Embryonic facial prominence (tissue), 1 donor: ENCODE measurements at regions not wholly inside any gene's neighbourhood (a gene's known extent, or its start where the extent isn't known, plus 50 kb on each side); places are given as distances from the start of the nearest gene placed in this dataset.
"Not testable (repeated sequence)": the region's sequence is repeated elsewhere in the genome, so short reads cannot be mapped to it uniquely, and the experiment has no call there.

ENCODE experiments used
- DNase-seq: peaks from one replicate; pipeline ENCODE4 v3.0.0-alpha.2; 2016; ENCODE audit errors: extremely low spot score

- no peak for DNase-seq
Observed at GRCh38 chr4:32689518-32689917, 1969.3 kb downstream of the PCDH7 start.

- DNase-seq = no peak
Observed at GRCh38 chr4:32697281-32697814, 1977.2 kb downstream of the PCDH7 start.

- DNase-seq = no peak
Observed at GRCh38 chr4:32700838-32701237, 1980.7 kb downstream of the PCDH7 start.

GRCh38 chr4:32706893-32707292 is 1986.7 kb downstream of the PCDH7 start:
- DNase-seq = no peak

- not testable (repeated sequence) for DNase-seq
Observed at GRCh38 chr4:32716090-32716620, 1996.0 kb downstream of the PCDH7 start.

DNA sequence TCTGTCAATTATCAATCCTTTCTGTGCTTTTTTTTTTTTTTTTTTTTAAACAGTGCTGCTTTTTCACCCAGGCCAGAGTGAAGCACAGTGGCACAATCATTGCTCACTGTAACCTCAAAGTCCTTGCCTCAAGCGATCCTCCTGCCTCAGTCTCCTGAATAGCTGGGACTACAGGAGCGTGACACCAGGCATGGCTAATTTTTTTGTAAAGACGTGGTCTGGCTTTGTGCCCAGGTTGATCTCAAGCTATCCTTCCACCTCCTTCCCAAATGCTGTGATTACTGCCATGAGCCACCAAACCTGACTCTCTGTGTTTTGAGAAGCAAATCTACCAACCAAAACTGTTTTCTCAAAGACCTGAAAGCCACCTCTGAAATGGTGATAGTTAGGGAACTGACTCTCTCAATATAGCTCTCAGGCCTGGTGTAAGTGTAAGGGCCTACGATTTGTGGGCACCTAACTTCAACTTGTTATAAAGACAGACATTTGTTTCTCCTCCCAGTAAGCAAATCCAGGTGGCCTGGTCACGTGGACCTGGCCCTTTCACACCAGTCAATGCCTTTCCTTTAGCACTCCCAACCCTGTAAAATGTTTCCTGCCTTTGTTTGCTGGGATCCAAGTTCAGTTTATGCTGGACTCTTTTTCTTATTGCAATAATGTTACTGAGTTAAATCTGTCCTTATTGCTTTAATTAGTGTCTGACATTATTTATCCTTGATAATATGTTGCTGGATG is 2015.9 kb downstream of the PCDH7 start:
- DNase-seq = no peak

DNA sequence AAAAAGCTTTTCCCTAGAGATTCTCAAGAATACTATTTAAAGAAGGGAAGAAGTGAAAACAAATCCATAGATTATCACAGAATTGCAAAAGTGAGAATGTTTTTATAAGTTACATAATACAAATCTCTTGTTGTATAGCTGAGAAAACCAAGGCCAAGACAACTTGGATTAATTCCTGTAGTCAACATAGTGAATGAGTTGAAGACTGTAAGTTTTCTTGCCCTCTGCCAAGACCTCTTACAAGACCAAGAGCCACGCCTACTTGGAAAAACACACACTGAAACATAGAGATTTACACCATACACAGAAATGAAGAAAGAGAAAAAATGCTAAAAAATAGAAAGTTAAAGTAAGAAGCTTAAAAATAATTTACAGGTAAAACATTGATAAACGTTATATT is 2024.0 kb downstream of the PCDH7 start:
- DNase-seq = no peak

DNA sequence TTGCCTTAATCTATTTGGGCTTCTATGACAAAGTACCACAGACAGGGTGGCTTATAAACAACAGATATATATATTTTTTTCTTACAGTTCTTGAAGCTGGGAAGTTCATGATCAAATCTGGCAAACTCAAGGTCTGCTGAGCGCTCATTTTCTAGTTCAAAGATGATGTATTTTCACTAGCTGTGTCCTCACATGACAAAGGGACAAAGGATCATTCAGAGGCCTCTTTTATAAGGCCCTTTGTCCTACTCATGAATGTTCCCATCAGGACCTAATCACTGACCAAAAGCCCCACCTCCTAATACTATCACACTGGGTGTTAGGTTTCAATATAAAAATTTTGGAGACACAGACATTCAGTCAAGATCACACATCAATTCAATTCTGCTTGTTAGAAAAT is 2025.2 kb downstream of the PCDH7 start:
- DNase-seq = no peak

GRCh38 chr4:32748061-32748460 is 2027.9 kb downstream of the PCDH7 start:
- DNase-seq = no peak

DNA sequence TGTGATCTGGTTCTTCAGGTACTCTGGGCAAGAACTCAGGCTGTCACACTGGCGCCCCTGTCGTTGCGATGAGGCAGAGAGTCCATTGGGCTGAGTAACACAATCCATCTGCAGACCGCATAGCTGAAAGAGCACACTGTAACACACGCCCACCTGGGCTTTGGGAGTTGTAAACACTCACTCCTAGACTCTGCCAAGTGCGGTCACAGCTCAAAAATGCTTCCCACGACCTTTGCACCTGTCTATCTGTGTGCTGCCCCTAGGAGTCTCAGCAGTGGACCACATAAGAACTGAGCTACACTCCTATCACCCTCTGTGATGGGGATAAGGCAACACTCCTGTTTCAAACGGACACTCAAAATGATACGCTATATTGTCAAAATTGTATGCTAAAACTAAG is 2028.3 kb downstream of the PCDH7 start:
- no peak for DNase-seq

DNA sequence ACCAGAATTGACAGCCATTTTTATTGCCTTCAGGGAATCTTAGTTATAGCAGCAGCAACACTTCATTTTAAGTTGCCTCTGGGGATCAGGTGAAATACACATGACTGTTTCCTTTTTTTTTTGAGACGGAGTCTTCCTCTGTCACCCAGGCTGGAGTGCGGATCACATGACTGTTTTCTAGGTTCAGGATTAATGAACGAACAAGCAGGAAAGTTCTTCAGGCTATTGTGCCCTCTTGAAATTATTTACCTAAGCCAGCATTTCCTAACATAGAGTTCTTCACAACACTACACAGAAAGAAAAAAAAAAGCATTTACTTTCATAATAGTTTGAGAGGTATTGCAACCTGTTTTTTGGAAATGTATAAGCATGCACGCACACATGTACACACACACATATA is 2032.8 kb downstream of the PCDH7 start:
- no peak for DNase-seq

- DNase-seq = no peak
Observed at GRCh38 chr4:32768664-32769389, 2048.7 kb downstream of the PCDH7 start.

GRCh38 chr4:32771491-32771890 is 2051.3 kb downstream of the PCDH7 start:
- no peak for DNase-seq

DNA sequence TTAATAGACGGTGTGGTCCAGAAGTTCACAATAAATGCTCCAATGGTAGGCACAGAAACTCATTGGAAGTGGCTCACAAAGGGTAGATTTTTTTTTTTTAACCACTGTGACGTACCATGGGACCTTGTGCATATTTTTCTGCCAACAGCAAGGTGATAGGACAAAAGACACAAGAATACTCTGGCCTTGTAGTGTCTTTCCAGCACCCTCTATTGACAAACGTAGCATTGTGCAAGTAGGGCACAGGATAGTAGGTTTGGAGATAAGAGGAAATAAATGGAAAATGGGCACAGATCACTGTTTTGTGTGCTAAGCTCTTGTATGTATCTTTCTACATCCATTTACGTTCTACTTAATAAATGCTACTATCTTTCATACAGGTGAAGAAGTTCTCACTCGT is 2054.9 kb downstream of the PCDH7 start:
- no peak for DNase-seq

GRCh38 chr4:32776435-32777203 is 2056.4 kb downstream of the PCDH7 start:
- no peak for DNase-seq

GRCh38 chr4:32778025-32778424 is 2057.9 kb downstream of the PCDH7 start:
- no peak for DNase-seq

DNA sequence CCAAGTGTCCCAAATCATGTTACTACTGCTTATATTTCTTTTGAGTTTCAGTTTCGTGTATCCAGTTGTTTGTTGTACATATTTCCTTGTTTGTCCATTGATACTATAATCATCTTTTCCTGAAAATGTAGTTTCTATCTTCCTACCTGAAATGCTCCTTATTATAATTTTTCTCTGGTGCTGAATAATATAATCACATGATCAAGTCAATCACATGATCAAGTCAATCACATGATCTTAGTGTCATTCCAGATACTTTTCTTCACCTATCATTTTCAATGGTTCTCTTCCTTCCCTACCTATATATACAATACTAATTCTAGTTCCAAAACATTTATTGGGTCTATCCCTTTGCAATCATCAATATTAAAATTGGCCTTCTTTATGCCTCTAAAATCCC is 2058.8 kb downstream of the PCDH7 start:
- DNase-seq = no peak

DNA sequence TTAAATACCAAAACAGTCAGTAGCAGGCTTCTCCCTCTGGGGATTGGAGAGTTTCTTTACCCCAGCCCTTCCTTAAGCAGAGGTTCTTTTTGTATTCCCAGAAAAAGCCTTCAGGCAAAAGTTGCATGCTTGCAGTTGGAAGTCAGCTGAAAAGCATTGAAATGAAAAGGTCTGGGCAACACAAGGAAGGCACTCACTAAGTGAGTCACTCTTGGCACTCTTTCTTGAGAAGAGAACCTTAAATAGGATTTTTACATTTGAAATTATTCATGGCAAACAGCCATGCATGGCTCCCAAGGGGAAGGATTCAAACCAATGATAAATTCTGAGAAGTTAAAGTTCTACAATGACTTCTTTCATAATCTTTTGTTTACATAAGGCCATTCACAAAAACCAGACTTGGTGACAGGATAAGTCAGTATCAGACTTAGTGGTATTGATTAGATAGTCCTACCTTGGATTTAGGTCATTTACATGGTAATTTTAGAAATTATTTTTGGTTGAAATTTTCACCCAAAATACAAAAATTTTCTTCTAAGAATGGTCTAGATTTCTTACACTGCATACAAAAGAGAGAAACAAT is 2068.9 kb downstream of the PCDH7 start:
- DNase-seq = no peak

DNA sequence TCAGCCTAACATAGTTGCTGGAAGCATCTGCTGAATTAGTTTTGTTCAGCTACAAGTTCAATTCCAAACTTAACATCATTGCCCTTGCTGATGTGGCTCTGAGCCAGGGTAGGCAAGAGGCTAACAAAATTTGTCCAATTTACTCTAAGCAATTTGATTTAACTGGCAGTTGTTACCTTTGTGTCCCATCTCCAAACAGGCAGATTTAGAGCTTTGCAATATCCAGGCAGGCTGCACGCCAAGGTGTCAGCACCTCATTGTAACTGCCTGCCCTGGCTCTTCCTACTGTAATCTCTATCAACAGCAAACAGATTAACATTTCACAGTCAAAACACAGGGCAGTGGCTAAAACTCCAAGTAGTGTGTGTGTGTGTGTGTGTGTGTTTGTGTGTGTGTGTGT is 2070.6 kb downstream of the PCDH7 start:
- no peak for DNase-seq

DNA sequence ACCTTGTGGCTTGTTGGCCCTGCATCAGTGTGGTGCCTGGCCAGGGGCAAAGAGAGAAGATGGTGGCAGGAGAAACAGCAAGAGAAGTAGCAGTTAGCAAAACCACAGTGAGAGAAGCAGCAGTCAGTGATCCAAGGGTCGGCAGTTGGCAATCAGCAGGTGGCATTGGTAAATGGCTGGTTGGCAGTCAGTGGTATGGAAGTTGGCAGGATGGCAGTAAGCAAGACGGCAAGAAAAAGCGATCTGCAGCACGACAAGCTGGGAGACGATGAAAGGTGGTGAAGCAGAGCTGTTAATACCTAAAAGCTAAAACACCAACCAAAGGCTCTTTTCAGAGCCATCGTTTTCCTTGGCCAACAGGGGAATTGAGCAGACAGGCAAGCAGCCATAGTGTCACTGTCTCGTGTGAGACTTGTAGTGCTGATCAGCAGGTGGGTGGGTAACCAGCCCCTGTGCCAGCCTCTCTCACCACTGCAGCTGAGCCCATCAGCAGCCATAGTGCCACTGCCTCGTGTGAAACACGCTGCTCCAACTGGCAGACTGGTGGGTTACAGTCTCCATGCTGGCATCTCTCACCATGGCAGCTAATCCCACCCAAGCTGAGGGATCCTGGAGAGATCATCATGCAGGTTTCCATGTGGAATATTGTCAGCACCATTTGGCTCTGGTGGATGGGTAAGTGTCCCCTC is 2078.4 kb downstream of the PCDH7 start:
- DNase-seq = no peak

GRCh38 chr4:32824336-32824735 is 2104.2 kb downstream of the PCDH7 start:
- no peak for DNase-seq
